Memory B cell (primary cell): ENCODE measurements at regions not wholly inside any gene's neighbourhood (a gene's known extent, or its start where the extent isn't known, plus 50 kb on each side); places are given as distances from the start of the nearest gene placed in this dataset.
"Not testable (repeated sequence)": the region's sequence is repeated elsewhere in the genome, so short reads cannot be mapped to it uniquely, and the experiment has no call there.

Source experiments
- ATAC-seq: fragments of 150-1000 bp; cut with Tn5 transposase; 2 replicates; pipeline ENCODE4 v1.10.0; 2021; ENCODE audit warnings: low read depth, mild to moderate bottlenecking, moderate library complexity
- DNase-seq, 2 donors: peaks; one replicate each; pipeline ENCODE4 v3.0.0; 2022; ENCODE audit warnings: low spot score in 2 of 2
- H3K27ac Mint-ChIP-seq: one replicate; pipeline ENCODE4 v1.8.0; 2022; ENCODE audit warnings: mild to moderate bottlenecking, moderate library complexity, mixed read lengths
- H3K27me3 Mint-ChIP-seq: one replicate; pipeline ENCODE4 v1.8.0; 2022; ENCODE audit warnings: mixed read lengths
- H3K36me3 Mint-ChIP-seq: one replicate; pipeline ENCODE4 v1.8.0; 2022; ENCODE audit warnings: mild to moderate bottlenecking, mixed read lengths
- H3K4me1 Mint-ChIP-seq: one replicate; pipeline ENCODE4 v1.8.0; 2022; ENCODE audit warnings: mixed read lengths
- H3K4me3 Mint-ChIP-seq: one replicate; pipeline ENCODE4 v1.8.0; 2022; ENCODE audit warnings: mild to moderate bottlenecking, moderate library complexity, mixed read lengths
- H3K9me3 Mint-ChIP-seq: one replicate; pipeline ENCODE4 v1.8.0; 2022; ENCODE audit warnings: mixed read lengths

DNA sequence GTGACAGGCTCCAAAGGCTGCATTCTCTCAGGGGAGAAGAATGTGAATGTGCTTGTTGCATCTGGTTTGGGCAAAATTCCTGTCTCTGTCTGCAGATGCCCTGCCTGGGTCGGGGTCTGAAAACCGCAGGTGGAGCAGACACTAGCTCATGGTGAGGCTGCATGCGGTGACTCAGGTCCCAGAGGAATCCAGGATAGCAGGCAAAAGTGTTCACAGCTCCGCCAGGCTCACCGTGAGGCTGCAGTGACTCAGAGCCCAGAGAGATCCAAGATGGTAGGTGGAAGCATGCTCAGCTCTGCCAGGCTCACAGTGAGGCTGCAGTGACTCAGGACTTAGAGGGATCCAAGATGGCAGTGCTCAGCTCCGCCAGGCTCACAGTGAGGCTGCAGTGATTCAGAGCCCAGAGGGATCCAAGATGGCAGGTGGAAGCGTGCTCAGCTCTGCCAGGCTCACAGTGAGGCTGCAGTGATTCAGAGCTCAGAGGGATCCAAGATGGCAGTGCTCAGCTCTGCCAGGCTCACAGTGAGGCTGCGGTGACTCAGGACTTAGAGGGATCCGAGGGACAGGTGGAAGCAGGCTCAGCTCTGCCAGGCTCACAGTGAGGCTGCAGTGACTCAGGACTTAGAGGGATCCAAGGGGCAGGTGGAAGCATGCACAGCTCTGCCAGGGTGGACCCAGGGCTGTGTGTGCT is 200.5 kb downstream of the ACKR3 start:
- DNase-seq, result no peak
- no peaks in the 10 kb centered on the region for H3K4me1 Mint-ChIP-seq

DNA sequence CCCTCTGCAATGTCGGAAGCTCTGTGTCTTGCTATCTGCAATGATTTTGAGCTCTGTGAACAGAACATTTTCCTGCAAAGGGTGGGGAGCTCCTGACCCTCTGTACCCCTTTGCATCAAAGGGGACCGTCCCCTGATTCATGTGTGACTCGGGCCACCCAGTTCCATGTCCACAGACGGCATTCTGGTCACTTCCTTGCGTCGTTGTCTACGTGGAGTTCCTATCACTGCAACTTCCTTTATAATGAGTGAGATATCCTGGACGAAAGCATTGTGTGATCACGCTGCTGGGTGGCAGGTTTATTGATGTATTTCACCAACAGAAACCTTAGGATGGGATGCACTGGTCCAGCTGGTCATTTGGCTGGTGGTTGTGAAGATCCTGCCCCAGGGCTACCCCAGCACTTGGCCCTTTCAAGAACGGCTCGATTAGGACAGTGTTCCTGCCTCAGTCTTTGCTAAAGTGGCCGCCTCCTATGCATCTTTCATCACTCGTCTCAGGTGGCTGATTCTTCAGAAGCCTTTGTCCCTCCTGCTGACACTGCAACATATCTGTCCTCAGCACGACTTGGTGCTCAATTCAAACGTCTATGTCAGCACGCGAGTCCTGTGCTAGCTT is 202.7 kb downstream of the ACKR3 start:
- no peak for ATAC-seq
- H3K4me1 Mint-ChIP-seq, result no peaks in the 10 kb centered on the region
- no peak overlapping the region for H3K27ac Mint-ChIP-seq
- no peaks in the 10 kb centered on the region for H3K36me3 Mint-ChIP-seq
- H3K4me3 Mint-ChIP-seq, result no peak overlapping the region
- DNase-seq, result no peak
- H3K9me3 Mint-ChIP-seq, result no peaks in the 10 kb centered on the region
- peaks cover 7% of the 10 kb centered on the region for H3K27me3 Mint-ChIP-seq

More for the DNA sequence above, 200.5 kb downstream of the ACKR3 start:
- Mint-ChIP-seq H3K27ac (no peak overlapping the region), H3K9me3 (peaks cover 3% of the 10 kb centered on the region), H3K27me3 (peaks cover 10% of the 10 kb centered on the region), H3K36me3 (no peaks in the 10 kb centered on the region), H3K4me3 (no peak overlapping the region)
- ATAC-seq, result no peak

DNA sequence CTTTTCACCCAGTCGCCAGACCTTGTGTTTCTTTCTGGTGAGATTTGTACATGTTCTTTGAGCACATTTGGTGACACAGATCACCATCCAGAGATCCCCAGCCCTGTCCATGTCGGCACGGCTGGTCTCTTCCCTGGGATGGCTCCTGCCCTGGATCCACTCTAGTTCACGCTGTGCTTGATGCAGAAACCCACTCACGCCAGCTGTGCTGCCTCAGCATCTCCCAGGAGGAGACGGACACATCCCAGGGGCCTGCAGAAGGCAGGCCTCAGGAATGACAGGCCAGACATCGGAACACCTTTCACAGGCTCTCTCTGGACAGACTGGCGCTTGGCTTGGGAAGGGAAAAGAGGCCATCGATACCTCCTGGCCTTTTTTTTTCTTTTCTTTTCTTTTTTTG is 203.6 kb downstream of the ACKR3 start:
- H3K27me3 Mint-ChIP-seq, result peaks cover 7% of the 10 kb centered on the region
- no peak for ATAC-seq
- H3K27ac Mint-ChIP-seq, result no peak overlapping the region
- H3K36me3 Mint-ChIP-seq, result no peaks in the 10 kb centered on the region
- no peaks in the 10 kb centered on the region for H3K4me1 Mint-ChIP-seq
- no peaks in the 10 kb centered on the region for H3K9me3 Mint-ChIP-seq
- no peak overlapping the region for H3K4me3 Mint-ChIP-seq
- no peak for DNase-seq

DNA sequence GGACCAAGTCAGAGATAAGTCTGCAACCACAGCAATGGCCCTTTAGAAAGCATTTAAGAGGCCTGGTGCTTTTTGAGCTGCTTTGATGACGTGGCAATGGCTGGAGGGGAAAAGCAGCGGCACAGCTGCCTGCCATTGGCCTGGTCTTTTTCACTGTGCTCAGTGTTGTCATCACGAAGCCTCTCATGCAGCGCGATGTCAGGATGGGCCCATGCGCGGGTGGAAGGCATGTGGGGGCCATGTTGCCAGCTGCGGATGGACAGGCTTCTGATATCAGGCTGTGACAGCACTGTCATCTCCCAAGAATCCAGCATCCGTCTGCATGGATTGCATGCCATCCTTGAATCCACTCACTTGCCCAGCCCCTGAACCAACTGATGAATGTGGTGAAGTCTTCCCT is 204.5 kb downstream of the ACKR3 start:
- H3K4me3 Mint-ChIP-seq, result no peak overlapping the region
- H3K9me3 Mint-ChIP-seq, result no peaks in the 10 kb centered on the region
- ATAC-seq (no peak), DNase-seq (no peak)
- H3K27ac Mint-ChIP-seq, result no peak overlapping the region
- H3K4me1 Mint-ChIP-seq, result no peaks in the 10 kb centered on the region
- peaks cover 2% of the 10 kb centered on the region for H3K27me3 Mint-ChIP-seq
- no peaks in the 10 kb centered on the region for H3K36me3 Mint-ChIP-seq

DNA sequence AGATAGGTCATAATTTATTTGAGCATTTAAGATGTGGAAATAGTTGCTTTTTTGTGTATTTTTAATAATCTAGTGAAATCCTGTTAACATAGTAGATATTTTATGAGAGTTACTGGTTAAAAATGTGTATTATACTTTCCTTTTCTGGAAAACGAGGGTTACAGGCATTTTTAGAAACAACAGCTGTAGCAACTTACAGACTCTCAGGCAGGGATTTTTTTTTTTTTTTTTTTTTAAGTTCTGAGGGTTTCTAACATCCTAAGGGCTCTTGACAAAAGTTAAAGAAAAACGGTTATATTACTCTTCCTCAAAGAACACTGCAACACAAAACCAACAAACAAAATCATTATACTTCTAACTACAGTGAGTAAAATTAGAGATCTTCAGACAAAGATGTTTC is 205.9 kb downstream of the ACKR3 start:
- Mint-ChIP-seq H3K27me3 (no peaks in the 10 kb centered on the region), H3K4me1 (no peaks in the 10 kb centered on the region), H3K27ac (no peak overlapping the region), H3K4me3 (no peak overlapping the region), H3K9me3 (no peaks in the 10 kb centered on the region), H3K36me3 (no peaks in the 10 kb centered on the region)
- ATAC-seq, result no peak
- no peak for DNase-seq

DNA sequence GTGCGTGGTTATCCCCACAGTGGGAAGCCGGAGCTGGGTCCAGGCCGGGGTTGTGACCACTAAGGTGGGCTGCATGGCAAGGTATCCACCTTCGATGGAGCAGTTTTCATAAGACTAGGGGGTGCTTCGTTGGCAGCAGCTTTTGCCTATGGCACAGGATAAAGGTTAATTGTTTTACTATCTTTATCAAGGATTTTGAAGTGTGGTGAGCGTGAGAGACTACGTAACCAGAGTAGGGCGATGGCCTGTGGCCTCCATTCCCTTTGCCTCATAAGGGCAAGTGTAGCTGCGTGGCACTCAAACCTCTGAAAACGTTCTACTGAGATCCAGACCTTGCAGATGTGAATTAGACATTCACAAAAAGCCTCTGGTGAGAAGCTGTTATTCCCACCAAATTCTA is 206.6 kb downstream of the ACKR3 start:
- Mint-ChIP-seq H3K4me1 (no peaks in the 10 kb centered on the region), H3K36me3 (no peaks in the 10 kb centered on the region), H3K9me3 (no peaks in the 10 kb centered on the region), H3K27ac (no peak overlapping the region), H3K4me3 (no peak overlapping the region), H3K27me3 (no peaks in the 10 kb centered on the region)
- no peak for DNase-seq
- no peak for ATAC-seq

DNA sequence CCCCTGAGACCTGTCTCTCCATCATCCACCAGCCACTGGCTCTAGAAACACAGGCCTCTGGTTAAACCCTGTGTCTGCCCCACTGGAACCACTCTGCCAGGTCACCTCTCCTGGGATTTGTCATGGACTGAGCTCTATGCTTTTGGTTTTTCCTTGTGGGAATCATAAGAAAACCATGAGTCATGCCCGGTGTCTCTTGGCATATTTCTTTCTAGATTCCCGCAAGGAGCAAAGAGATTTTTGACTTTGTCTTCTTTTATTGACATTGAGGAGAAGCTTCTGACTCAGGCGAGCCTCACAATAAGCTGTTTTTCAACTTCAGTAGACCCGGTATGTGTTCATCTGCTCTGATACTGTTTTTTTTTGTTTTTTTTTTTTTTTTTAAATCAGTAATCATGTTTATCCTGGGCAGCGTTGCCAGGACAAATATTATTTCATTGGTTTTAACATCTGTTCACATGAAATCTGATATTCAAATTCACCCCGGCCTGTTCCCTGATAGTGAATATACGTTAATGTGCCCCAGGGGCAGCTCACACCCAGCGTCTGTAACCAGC is 207.1 kb downstream of the ACKR3 start:
- no peaks in the 10 kb centered on the region for H3K36me3 Mint-ChIP-seq
- no peak overlapping the region for H3K27ac Mint-ChIP-seq
- H3K4me3 Mint-ChIP-seq, result no peak overlapping the region
- H3K9me3 Mint-ChIP-seq, result no peaks in the 10 kb centered on the region
- no peak for DNase-seq
- no peak for ATAC-seq
- peaks cover 5% of the 10 kb centered on the region for H3K27me3 Mint-ChIP-seq
- H3K4me1 Mint-ChIP-seq, result no peaks in the 10 kb centered on the region

DNA sequence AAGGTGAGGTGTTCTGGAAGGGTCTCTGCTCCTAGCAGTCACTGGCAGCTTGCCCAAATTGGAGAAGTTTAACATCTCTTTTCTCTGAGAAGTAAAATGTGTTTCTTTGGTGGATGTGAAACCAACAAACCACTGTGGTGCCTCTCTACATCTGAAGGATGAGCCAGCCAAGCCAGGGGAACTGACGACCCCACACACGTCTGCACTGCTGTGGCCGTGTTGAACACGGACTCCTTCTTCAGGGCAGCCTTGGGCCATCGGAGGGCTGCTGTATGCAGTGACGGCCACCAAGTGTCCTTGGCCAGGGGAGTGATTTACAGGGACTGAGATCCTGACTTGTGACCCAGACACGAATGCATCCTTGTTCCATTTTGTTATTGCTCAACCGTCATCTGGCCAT is 207.8 kb downstream of the ACKR3 start:
- no peak overlapping the region for H3K27ac Mint-ChIP-seq
- ATAC-seq (no peak), DNase-seq (no peak)
- no peaks in the 10 kb centered on the region for H3K9me3 Mint-ChIP-seq
- peaks cover 7% of the 10 kb centered on the region for H3K27me3 Mint-ChIP-seq
- H3K36me3 Mint-ChIP-seq, result no peaks in the 10 kb centered on the region
- no peaks in the 10 kb centered on the region for H3K4me1 Mint-ChIP-seq
- H3K4me3 Mint-ChIP-seq, result no peak overlapping the region

DNA sequence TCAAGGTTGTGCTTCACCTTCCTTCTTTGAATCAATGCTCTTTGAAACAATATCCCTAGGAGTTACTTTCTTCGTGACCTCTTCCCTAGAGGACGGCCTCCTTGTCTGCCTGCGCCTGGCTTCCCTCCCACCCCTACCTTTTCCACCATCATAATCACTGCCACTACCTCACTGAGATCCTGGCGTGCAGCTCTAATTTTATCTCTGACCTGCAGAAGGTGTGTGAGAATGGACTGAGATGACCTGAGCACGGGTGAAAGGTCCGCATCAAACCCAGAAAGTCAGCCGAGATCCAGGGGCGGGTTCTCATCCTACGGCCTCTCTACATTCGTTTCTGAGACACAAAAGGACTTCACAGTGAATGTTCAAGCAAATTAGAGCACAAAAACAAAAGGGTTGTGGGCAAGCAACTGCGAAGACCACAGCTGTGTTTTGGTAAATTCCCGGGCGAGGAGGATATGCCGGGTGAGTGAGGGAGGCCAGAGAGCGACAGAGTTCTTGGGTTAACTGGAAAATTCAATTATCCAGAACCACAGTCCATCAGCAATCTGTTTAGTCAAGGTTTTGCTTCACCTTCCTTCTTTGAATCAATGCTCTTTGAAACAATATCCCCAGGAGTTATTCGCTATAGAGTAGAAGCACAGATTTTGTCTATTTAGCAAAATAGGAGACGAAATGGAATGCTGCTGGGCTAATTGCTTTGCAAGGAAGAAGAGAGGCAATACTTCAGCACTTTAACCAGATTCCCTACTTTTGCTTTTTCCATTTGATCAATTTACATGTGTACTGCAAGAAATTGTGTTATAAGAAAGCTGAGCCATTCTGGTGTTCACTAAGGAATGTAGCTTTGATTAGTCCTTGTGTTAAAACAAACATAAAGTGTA is 212.6 kb downstream of the ACKR3 start:
- Mint-ChIP-seq H3K9me3 (peaks cover 2% of the 10 kb centered on the region), H3K27me3 (peaks cover 17% of the 10 kb centered on the region), H3K4me3 (no peak overlapping the region), H3K27ac (no peak overlapping the region), H3K4me1 (no peaks in the 10 kb centered on the region), H3K36me3 (peaks cover 3% of the 10 kb centered on the region)
- DNase-seq (no peak), ATAC-seq (no peak)

DNA sequence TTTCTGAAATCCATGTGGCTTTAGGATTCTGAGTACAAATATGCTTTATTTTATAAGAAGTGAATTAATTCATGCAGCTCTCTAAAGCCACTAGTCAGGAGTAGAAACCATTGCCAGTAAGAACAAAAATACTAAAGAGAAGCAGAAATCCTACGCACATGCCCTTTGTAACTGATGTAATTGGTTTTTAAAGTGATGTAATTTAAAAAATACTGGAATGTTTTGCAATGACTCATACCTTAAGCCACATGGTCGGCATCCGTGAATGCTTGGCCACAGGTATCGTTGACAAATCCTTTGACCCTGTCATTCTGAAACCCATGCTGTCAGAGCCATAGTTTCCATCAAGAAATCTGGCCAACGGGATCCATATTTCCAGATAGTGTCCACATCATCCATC is 213.3 kb downstream of the ACKR3 start:
- H3K4me3 Mint-ChIP-seq, result no peak overlapping the region
- no peak for ATAC-seq
- H3K27ac Mint-ChIP-seq, result no peak overlapping the region
- peaks cover 3% of the 10 kb centered on the region for H3K36me3 Mint-ChIP-seq
- H3K27me3 Mint-ChIP-seq, result peaks cover 17% of the 10 kb centered on the region
- peaks cover 2% of the 10 kb centered on the region for H3K9me3 Mint-ChIP-seq
- no peak for DNase-seq
- peaks cover 3% of the 10 kb centered on the region for H3K4me1 Mint-ChIP-seq

DNA sequence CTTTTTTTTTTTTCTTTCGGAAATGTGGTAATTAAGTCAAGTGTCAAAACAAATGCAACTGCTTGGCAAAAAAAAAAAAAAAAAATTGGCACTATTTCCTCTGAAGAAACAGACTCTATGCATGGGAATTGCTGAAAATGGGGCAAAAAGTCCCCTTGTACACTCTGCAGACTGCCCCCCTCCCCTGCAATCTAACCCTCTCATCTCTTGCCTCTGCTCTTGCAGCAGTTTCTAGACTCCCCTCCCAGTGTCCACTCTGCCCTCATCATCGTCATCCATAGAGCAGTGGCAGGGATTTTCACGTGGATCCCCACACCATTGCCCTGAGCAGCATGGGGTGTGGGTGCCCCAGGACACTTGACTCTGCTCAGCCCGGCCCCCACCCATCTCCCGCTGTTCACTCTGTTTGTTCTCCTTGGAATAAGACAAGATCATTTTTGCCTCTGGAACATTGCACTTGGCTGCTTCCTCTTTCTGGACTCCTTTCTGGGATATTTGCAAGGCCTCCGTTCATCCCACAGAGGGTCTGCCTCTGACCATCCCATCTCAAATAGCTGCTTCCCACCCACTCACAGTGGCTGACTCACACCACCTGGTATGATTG is 213.9 kb downstream of the ACKR3 start:
- ATAC-seq (no peak), DNase-seq (no peak)
- H3K27ac Mint-ChIP-seq, result no peak overlapping the region
- peaks cover 3% of the 10 kb centered on the region for H3K36me3 Mint-ChIP-seq
- H3K4me3 Mint-ChIP-seq, result no peak overlapping the region
- H3K9me3 Mint-ChIP-seq, result peaks cover 2% of the 10 kb centered on the region
- H3K27me3 Mint-ChIP-seq, result peaks cover 17% of the 10 kb centered on the region
- peaks cover 3% of the 10 kb centered on the region for H3K4me1 Mint-ChIP-seq

DNA sequence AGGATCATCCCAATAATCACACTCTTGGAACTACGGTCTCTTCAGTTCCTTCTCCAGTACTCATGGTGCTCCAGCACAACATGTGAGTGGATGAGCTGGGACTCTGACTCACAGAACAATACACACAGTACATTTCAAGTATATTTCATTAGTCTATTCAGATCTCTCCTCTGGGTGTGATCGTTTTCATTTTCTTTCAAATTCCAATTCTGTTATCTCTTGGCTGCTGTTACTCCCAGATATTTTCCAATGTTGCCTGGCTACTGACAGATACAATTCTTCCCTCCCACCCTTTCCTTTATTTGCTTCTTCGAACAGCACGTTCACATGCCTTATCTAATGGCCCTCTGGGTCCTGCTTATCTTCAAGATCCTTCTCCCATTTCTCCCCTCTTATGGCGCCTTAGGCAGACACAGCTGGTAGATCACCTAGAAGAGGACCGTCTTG is 216.0 kb downstream of the ACKR3 start:
- H3K9me3 Mint-ChIP-seq, result peaks cover 2% of the 10 kb centered on the region
- peaks cover 3% of the 10 kb centered on the region for H3K4me1 Mint-ChIP-seq
- ATAC-seq (no peak), DNase-seq (no peak)
- no peak overlapping the region for H3K4me3 Mint-ChIP-seq
- H3K36me3 Mint-ChIP-seq, result peaks cover 3% of the 10 kb centered on the region
- no peak overlapping the region for H3K27ac Mint-ChIP-seq
- H3K27me3 Mint-ChIP-seq, result peaks cover 17% of the 10 kb centered on the region

DNA sequence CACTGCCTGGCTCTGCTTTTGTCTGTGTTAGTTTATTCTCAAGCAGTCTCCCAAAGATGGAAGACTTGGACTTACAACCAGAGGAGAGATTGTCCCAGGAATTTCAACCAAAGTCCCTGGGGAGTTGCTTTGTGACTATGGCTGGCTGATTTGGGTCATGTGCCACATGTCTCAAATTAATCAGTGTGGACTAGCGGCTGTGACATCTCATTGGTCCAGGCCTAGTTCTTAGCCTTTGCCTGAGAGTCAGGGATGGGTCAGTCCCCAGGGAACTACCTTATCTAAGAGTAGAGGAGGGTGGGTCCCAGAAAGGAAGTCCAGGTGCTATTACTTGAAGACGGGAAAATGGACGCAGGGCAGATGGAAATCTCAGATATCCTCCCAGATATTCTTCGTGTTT is 217.1 kb downstream of the ACKR3 start:
- Mint-ChIP-seq H3K4me3 (no peak overlapping the region), H3K9me3 (peaks cover 2% of the 10 kb centered on the region), H3K36me3 (peaks cover 3% of the 10 kb centered on the region), H3K27me3 (peaks cover 12% of the 10 kb centered on the region), H3K27ac (no peak overlapping the region), H3K4me1 (peaks cover 3% of the 10 kb centered on the region)
- DNase-seq, result no peak
- ATAC-seq, result no peak

DNA sequence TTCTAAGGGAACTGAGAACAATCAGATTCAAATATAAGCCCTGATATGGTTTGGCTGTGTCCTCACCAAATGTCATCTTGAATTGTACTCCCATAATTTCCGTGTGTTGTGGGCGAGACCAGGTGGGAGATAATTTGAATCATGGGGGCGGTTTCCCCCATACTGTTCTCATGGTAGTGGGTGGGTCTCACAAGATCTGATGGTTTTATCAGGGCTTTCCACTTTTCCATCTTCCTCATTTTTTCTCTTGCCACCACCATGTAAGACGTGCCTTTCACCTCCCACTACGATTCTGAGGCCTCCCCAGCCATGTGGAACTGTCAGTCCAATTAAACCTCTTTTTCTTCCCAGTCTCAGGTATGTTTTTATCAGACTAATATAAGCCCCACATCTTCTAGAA is 217.8 kb downstream of the ACKR3 start:
- not testable (repeated sequence) for H3K27ac Mint-ChIP-seq

More for the DNA sequence above, 217.8 kb downstream of the ACKR3 start:
- not testable (repeated sequence) for H3K36me3 Mint-ChIP-seq, DNase-seq, H3K4me1 Mint-ChIP-seq, ATAC-seq, H3K4me3 Mint-ChIP-seq, H3K9me3 Mint-ChIP-seq
- peaks cover 11% of the 10 kb centered on the region for H3K27me3 Mint-ChIP-seq
